Posterior vena cava (tissue), 2 donors: ENCODE measurements at regions not wholly inside any gene's neighbourhood (a gene's known extent, or its start where the extent isn't known, plus 50 kb on each side); places are given as distances from the start of the nearest gene placed in this dataset.
A peak's percentile ranks its signal among the peaks of the same experiment; 100 is the strongest.
"Not testable (repeated sequence)": the region's sequence is repeated elsewhere in the genome, so short reads cannot be mapped to it uniquely, and the experiment has no call there.

Experiments used
- DNase-seq: peaks from one replicate; pipeline ENCODE4 v3.0.0-alpha.2; 2020; ENCODE audit warnings: low spot score
- intact Hi-C, 2 donors: fragments of 100-400 bp; cut with DNase I; formaldehyde crosslinking; loops; one replicate each; pipeline versions ENCODE4 v1.14.1 to v1.14.2; 2022 to 2023
- donor health status: DM: yes; HTN: yes; CAD: no.
- donor health status: DM: yes; HTN: yes; CAD: no.

- intact Hi-C loops: no loop called here
- DNase-seq: no peak
These were observed 87.9 kb upstream of the TRPC7 start for GRCh38 chr5:136453199-136453598.

GRCh38 chr5:136447576-136447975 lies 82.2 kb upstream of the TRPC7 start:
- DNase-seq, intact Hi-C loops: not testable (repeated sequence)

GRCh38 chr5:136446565-136446964 lies 81.2 kb upstream of the TRPC7 start:
- intact Hi-C loops: no loop called here
- DNase-seq: no peak

- intact Hi-C loops: not testable (repeated sequence)
These were observed 78.8 kb upstream of the TRPC7 start for GRCh38 chr5:136444099-136444498.

GRCh38 chr5:136439367-136439766 lies 74.0 kb upstream of the TRPC7 start:
- intact Hi-C loops: no loop called here

More at GRCh38 chr5:136444099-136444498, 78.8 kb upstream of the TRPC7 start:
- DNase-seq: not testable (repeated sequence)

GRCh38 chr5:136435946-136436543 lies 70.7 kb upstream of the TRPC7 start:
- no peak for DNase-seq
- intact Hi-C loops: no loop called here

More at GRCh38 chr5:136439367-136439766, 74.0 kb upstream of the TRPC7 start:
- no peak for DNase-seq

GRCh38 chr5:136434795-136435194 lies 69.5 kb upstream of the TRPC7 start:
- no peak for DNase-seq
- intact Hi-C loops: no loop called here

GRCh38 chr5:136432705-136433104 lies 67.4 kb upstream of the TRPC7 start:
- DNase-seq: no peak
- intact Hi-C loops: no loop called here

GRCh38 chr5:136430081-136430480 lies 64.7 kb upstream of the TRPC7 start:
- DNase-seq: no peak
- intact Hi-C loops: no loop called here

- intact Hi-C loops: no loop called here
- no peak for DNase-seq
These were observed 62.1 kb upstream of the TRPC7 start for GRCh38 chr5:136427426-136427825.

GRCh38 chr5:136425921-136426320 lies 60.6 kb upstream of the TRPC7 start:
- no peak for DNase-seq
- intact Hi-C loops: no loop called here

GRCh38 chr5:136424835-136425584 lies 59.7 kb upstream of the TRPC7 start:
- DNase-seq: peak; percentile 87
- intact Hi-C loops: no loop called here

- intact Hi-C loops: no loop called here
- DNase-seq: no peak
These were observed 58.7 kb upstream of the TRPC7 start for GRCh38 chr5:136423944-136424606.

- intact Hi-C loops: no loop called here
- DNase-seq: no peak
These were observed 55.0 kb upstream of the TRPC7 start for GRCh38 chr5:136420168-136420898.

GRCh38 chr5:136418301-136418700 lies 53.0 kb upstream of the TRPC7 start:
- DNase-seq: no peak
- intact Hi-C loops: no loop called here
